ENCODE measurements at regions not wholly inside any gene's neighbourhood (a gene's known extent, or its start where the extent isn't known, plus 50 kb on each side); places are given as distances from the start of the nearest gene placed in this dataset.

DNA sequence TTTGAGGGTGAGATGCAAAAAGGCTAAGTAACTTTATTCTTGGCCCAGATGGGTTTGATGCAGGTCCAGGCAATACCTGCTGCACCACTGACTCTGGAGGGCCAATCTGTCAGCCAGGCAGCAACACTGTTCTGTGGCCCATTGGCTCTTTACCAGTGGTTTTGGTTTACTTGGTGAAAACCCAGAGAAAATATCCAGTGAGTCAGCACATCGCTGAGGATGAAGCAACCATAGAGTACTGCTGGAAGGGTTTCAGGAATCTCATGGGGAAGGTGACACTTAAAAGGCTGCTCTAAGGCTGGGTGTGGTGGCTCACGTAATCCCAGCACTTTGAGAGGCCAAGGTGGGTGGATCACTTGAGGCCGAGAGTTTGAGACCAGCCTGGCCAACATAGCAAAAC lies 192.5 kb upstream of the FAM98A start:
- H3K4me1 Mint-ChIP-seq, result no peaks in the 10 kb centered on the region
- H3K27ac Mint-ChIP-seq, result no peak overlapping the region
- no peak for TF ChIP-seq CTCF (IDR thresholded peaks at IDR 0.05)
- no peak for DNase-seq
- H3K36me3 Mint-ChIP-seq (ENCODE audit: low read depth), result peaks cover 4% of the 10 kb centered on the region
- peaks cover 3% of the 10 kb centered on the region for H3K9me3 Mint-ChIP-seq
- peaks cover 7% of the 10 kb centered on the region for H3K27me3 Mint-ChIP-seq (ENCODE audit: low read depth, poor library complexity)
- H3K4me3 Mint-ChIP-seq, result no peak overlapping the region

DNA sequence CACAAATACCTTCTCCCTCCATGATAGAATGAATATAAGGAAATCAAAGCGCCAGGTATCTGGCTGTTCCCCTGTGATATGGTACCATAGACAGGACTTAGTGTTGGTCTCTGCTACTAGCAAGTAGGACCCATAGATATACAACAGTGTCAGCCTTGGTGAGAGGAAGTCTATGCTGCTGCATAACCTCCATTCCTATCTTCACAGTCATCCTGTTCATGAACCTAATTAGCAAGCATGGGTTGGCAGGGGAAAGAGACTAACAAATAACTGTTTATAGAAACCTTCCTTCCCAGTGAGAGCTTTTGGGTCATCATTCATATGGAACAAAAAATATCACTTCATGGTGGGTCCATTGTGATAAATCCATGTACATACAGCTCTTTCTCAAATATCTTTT lies 188.9 kb upstream of the FAM98A start:
- Mint-ChIP-seq H3K36me3 (ENCODE audit: low read depth) (peaks cover 4% of the 10 kb centered on the region), H3K27ac (no peak overlapping the region), H3K27me3 (ENCODE audit: low read depth, poor library complexity) (peaks cover 6% of the 10 kb centered on the region), H3K9me3 (peaks cover 3% of the 10 kb centered on the region), H3K4me3 (no peak overlapping the region), H3K4me1 (peaks cover 11% of the 10 kb centered on the region)
- no peak for TF ChIP-seq CTCF (IDR thresholded peaks at IDR 0.05)
- DNase-seq, result no peak

- no peak overlapping the region for H3K27ac Mint-ChIP-seq
- no peaks in the 10 kb centered on the region for H3K9me3 Mint-ChIP-seq
- no peak for TF ChIP-seq CTCF (IDR thresholded peaks at IDR 0.05)
- H3K36me3 Mint-ChIP-seq (ENCODE audit: low read depth), result no peaks in the 10 kb centered on the region
- peaks cover 5% of the 10 kb centered on the region for H3K27me3 Mint-ChIP-seq (ENCODE audit: low read depth, poor library complexity)
- DNase-seq, result no peak
- peaks cover 18% of the 10 kb centered on the region for H3K4me1 Mint-ChIP-seq
- no peak overlapping the region for H3K4me3 Mint-ChIP-seq
These were observed 187.8 kb upstream of the FAM98A start for GRCh38 chr2:33786881-33787280.

DNA sequence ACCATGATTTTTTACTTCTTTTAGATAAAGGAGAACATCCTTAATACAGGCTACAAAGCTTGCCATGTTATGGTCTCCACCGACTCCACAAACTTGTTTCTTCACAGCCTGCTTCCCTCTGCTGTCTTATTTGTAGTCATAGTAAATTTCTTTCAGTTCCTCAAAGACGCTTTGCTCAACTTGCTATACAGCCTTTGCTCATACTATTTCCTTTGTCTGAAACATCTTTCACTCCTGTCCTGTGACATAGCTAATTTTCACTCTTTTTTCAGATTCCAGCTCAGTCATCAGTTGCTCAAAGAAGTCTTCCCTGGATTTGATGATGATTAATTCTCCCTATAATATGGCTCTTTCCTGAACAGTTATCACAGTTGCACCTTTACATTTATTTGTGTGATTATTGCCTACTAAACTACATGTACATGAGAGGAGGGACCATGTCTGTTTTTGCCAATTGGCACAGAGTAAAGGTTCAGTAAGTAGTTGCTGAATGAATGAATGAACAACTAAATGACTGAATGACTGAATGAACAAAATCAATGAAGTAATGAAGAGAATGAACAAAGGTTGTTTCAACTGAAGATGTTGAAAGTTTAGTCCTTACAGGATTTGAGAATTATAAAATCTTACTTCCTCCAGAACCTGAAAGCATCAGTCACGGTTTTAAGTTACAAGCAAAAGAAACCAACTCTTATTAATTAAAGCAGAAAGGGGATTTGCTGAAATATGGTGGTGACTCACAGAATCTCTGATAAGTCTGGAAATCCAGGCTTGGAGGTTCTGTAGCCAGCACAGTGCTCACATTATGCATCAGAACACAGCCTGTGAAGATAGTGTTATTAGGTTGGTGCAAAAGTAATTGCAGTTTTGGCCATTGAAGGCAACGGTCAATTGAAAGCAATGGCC lies 186.4 kb upstream of the FAM98A start:
- peaks cover 18% of the 10 kb centered on the region for H3K4me1 Mint-ChIP-seq
- H3K27me3 Mint-ChIP-seq (ENCODE audit: low read depth, poor library complexity), result peaks cover 5% of the 10 kb centered on the region
- H3K27ac Mint-ChIP-seq, result no peak overlapping the region
- no peak overlapping the region for H3K4me3 Mint-ChIP-seq
- no peaks in the 10 kb centered on the region for H3K9me3 Mint-ChIP-seq
- no peak for DNase-seq
- no peaks in the 10 kb centered on the region for H3K36me3 Mint-ChIP-seq (ENCODE audit: low read depth)
- no peak for TF ChIP-seq CTCF (IDR thresholded peaks at IDR 0.05)

GRCh38 chr2:33784488-33784887 lies 185.4 kb upstream of the FAM98A start:
- DNase-seq, result no peak
- no peaks in the 10 kb centered on the region for H3K36me3 Mint-ChIP-seq (ENCODE audit: low read depth)
- H3K9me3 Mint-ChIP-seq, result no peaks in the 10 kb centered on the region
- H3K4me1 Mint-ChIP-seq, result peaks cover 18% of the 10 kb centered on the region
- H3K4me3 Mint-ChIP-seq, result no peak overlapping the region
- H3K27me3 Mint-ChIP-seq (ENCODE audit: low read depth, poor library complexity), result peaks cover 3% of the 10 kb centered on the region
- no peak for TF ChIP-seq CTCF (IDR thresholded peaks at IDR 0.05)
- H3K27ac Mint-ChIP-seq, result no peak overlapping the region

Data from nephron progenitor cell (in vitro differentiated cells).